ENCODE measurements at regions not wholly inside any gene's neighbourhood (a gene's known extent, or its start where the extent isn't known, plus 50 kb on each side); places are given as distances from the start of the nearest gene placed in this dataset.

DNA sequence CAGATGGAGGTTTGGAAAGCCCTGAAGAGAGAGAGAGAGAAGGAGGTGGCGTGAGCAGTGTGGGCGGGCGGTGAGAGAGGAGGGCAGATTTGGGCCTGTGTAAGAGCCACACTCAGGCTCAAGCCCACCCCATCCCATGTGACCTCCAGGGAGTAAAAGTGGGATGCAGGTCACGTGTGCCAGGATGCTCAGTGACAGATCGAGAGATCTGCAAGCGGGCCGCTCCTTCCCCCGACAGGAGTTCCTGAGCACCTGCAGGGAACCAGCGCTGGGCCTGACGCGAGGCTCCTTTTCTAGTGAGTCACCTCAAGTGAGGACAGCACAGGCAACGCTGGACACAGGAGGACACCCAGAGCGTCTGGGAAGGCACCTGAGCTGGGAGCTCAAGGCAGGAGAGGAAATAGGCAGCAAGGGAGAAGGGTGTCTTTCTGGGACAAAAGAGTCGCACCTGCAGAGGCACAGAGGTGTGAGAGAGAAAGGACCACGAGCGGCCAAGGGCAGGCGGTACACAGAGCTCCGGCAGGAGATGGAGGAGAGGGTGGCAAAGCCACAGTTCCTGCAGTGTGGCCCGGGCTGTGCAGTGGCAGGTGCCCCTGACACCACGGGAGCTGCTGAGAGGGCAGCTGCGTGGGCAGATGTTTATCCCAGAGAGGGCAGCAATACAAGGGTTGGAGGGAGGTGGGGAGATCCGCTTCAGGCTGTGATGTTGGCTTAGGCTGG lies 1294.8 kb downstream of the TBC1D22A start:
- no peak for TF ChIP-seq CTCF (IDR thresholded peaks at IDR 0.05; ENCODE audit: borderline replicate concordance, insufficient read depth, low read depth, low read length)

DNA sequence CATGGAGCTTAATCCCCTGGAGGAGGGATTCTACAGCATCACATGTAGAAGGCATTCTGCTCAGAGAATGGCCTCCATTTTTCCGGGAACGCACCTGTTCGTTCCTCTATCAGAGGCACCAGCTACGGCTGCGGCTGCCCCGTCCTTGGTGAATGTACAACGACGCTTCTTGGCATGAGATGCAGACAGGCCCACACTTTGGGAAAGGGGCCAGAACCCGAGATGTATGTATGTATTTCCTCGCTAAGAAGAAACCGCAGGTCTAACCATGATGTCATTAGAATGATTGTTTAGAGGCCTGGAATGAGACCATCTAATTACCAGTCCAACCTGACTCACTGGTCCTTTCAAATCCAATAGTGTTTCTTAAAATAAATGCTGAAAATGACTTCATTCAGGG lies 1293.4 kb downstream of the TBC1D22A start:
- no peak overlapping the region for H3K4me3 ChIP-seq (ENCODE audit: low read depth, low read length)
- TF ChIP-seq CTCF (IDR thresholded peaks at IDR 0.05; ENCODE audit: borderline replicate concordance, insufficient read depth, low read depth, low read length), result no peak

More for the DNA sequence above, 1294.8 kb downstream of the TBC1D22A start:
- no peak overlapping the region for H3K4me3 ChIP-seq (ENCODE audit: low read depth, low read length)

GRCh38 chr22:48055185-48055584 lies 1292.7 kb downstream of the TBC1D22A start:
- H3K4me3 ChIP-seq (ENCODE audit: low read depth, low read length), result no peak overlapping the region
- no peak for TF ChIP-seq CTCF (IDR thresholded peaks at IDR 0.05; ENCODE audit: borderline replicate concordance, insufficient read depth, low read depth, low read length)

DNA sequence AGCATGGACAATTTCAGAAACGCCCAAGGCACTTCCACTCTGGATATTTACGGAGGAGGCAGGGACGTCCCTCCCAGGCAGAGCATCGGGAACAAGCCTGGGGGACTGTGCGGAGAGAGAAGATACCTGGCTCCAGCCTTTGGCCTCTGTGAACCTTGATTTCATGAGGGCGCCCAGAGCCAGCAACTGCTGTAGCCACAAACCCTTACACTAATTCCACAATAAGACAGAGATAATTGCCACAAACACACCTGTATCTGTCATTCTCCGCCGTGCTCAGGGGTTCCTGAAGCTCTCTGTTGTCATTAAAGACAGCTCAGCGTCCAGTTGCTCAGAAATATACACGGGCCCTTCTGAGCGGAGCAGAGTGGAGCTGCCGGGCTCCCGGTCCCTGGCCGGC lies 1292.1 kb downstream of the TBC1D22A start:
- no peak for TF ChIP-seq CTCF (IDR thresholded peaks at IDR 0.05; ENCODE audit: borderline replicate concordance, insufficient read depth, low read depth, low read length)
- no peak overlapping the region for H3K4me3 ChIP-seq (ENCODE audit: low read depth, low read length)

GRCh38 chr22:48053973-48054372 lies 1291.5 kb downstream of the TBC1D22A start:
- TF ChIP-seq CTCF (IDR thresholded peaks at IDR 0.05; ENCODE audit: borderline replicate concordance, insufficient read depth, low read depth, low read length), result no peak

GRCh38 chr22:48053486-48053885 lies 1291.0 kb downstream of the TBC1D22A start:
- no peak for TF ChIP-seq CTCF (IDR thresholded peaks at IDR 0.05; ENCODE audit: borderline replicate concordance, insufficient read depth, low read depth, low read length)
- H3K4me3 ChIP-seq (ENCODE audit: low read depth, low read length), result no peak overlapping the region

More at GRCh38 chr22:48053973-48054372, 1291.5 kb downstream of the TBC1D22A start:
- H3K4me3 ChIP-seq (ENCODE audit: low read depth, low read length), result no peak overlapping the region

- H3K4me3 ChIP-seq (ENCODE audit: low read depth, low read length), result no peak overlapping the region
- no peak for TF ChIP-seq CTCF (IDR thresholded peaks at IDR 0.05; ENCODE audit: borderline replicate concordance, insufficient read depth, low read depth, low read length)
Observed at GRCh38 chr22:48052621-48052890, 1290.1 kb downstream of the TBC1D22A start.
